A673 (cell line): ENCODE measurements at regions not wholly inside any gene's neighbourhood (a gene's known extent, or its start where the extent isn't known, plus 50 kb on each side); places are given as distances from the start of the nearest gene placed in this dataset.

Source experiments
- BruUV-seq: library from RNA; stranded (reverse); fragments of 400-500 nt; replicated peaks from 2 replicates; lab custom pipeline; 2021; lab: Mats Ljungman, UMichigan
- CTCF ChIA-PET: fragments of 300-600 bp; sonication (Branson Sonifier 250); formaldehyde crosslinking; loops from one replicate; lab custom pipeline; 2022; ENCODE audit warnings: antibody characterized with exemption; lab: Charles Lee
- POLR2A ChIA-PET: fragments of 300-600 bp; sonication (Branson Sonifier 250); formaldehyde crosslinking; loops from one replicate; lab custom pipeline; 2022; ENCODE audit warnings: antibody characterized with exemption; ENCODE audit not compliant: low non-redundant PET; lab: Charles Lee
- DNase-seq: peaks from one replicate; pipeline ENCODE4 v3.0.0-alpha.2; 2015; ENCODE audit warnings: low spot score
- H3K27ac ChIP-seq: fragments of 200-600 bp; sonication (generic); 2 replicates; pipeline ENCODE4 v1.5.1; 2016; ENCODE audit warnings: mixed run types, low read depth, mild to moderate bottlenecking, mixed read lengths, antibody characterized with exemption, low read length; ENCODE audit not compliant: poor library complexity, severe bottlenecking
- H3K27me3 ChIP-seq: fragments of 200-600 bp; sonication (generic); replicated peaks from 2 replicates; pipeline ENCODE4 v1.6.1; 2017; ENCODE audit warnings: mixed run types, low read depth, mild to moderate bottlenecking, mixed read lengths, antibody characterized with exemption, low read length; ENCODE audit not compliant: insufficient read depth, poor library complexity
- H3K36me3 ChIP-seq: fragments of 200-600 bp; sonication (generic); 2 replicates; pipeline ENCODE4 v1.6.1; 2016; ENCODE audit warnings: mixed run types, mild to moderate bottlenecking, mixed read lengths, antibody characterized with exemption, low read length; ENCODE audit not compliant: insufficient read depth, poor library complexity, severe bottlenecking
- H3K4me1 ChIP-seq: fragments of 200-600 bp; sonication (generic); 2 replicates; pipeline ENCODE4 v1.6.1; 2017; ENCODE audit warnings: mixed run types, mild to moderate bottlenecking, mixed read lengths, antibody characterized with exemption, low read length; ENCODE audit not compliant: insufficient read depth, poor library complexity, severe bottlenecking
- H3K4me3 ChIP-seq: fragments of 200-600 bp; sonication (generic); 2 replicates; pipeline ENCODE4 v1.5.1; 2016; ENCODE audit warnings: low read depth, mixed run types, mild to moderate bottlenecking, mixed read lengths, low read length; ENCODE audit not compliant: poor library complexity, severe bottlenecking
- H3K9me3 ChIP-seq: fragments of 200-600 bp; sonication (generic); 2 replicates; pipeline ENCODE4 v1.6.1; 2016; ENCODE audit warnings: mixed run types, low read depth, mild to moderate bottlenecking, mixed read lengths, antibody characterized with exemption, low read length; ENCODE audit not compliant: poor library complexity, severe bottlenecking
- EZH2 ChIP-seq: fragments of 200-600 bp; sonication (generic); IDR thresholded peaks from 2 replicates; pipeline ENCODE4 v1.6.1; 2017; ENCODE audit warnings: borderline replicate concordance, low read depth, mild to moderate bottlenecking, mixed read lengths, antibody characterized with exemption, low read length; ENCODE audit not compliant: poor library complexity, severe bottlenecking
- intact Hi-C: fragments of 100-400 bp; cut with micrococcal nuclease; formaldehyde crosslinking; loops from one replicate; pipeline ENCODE4 v1.10.0; 2022; ENCODE audit not compliant: unreplicated experiment
- TF ChIP-seq, protein P1 (sequence below): fragments of 300-800, 200-600 bp; sonication (generic); conservative IDR thresholded peaks from 2 replicates; pipeline ENCODE4 v1.5.1; 2017; ENCODE audit warnings: low read depth, mild to moderate bottlenecking, antibody characterized with exemption, low read length, moderate library complexity, mixed read lengths

DNA sequence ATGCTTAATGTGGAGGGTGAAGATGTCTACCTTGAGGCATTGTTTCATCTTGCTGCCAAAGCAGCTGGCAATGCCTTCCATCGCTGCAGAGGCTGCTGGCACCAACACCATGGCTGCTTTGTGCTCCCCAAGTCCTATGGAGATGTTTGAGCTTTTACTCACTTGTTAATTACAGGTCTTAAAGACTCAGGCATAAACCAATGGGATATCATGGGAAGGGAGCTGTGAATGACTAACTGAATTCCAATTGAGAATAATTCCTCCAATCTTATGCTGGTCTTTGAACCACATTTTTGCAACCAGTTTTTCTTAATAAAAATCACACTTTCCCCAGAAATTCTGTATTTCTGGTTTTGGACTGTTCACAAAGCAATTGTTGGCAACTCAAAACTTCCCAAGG, 762.0 kb downstream of the GBE1 start:
- peaks cover 40% of the 10 kb centered on the region for H3K27me3 ChIP-seq
- no peaks in the 10 kb centered on the region for H3K9me3 ChIP-seq
- TF ChIP-seq, protein P1, sequence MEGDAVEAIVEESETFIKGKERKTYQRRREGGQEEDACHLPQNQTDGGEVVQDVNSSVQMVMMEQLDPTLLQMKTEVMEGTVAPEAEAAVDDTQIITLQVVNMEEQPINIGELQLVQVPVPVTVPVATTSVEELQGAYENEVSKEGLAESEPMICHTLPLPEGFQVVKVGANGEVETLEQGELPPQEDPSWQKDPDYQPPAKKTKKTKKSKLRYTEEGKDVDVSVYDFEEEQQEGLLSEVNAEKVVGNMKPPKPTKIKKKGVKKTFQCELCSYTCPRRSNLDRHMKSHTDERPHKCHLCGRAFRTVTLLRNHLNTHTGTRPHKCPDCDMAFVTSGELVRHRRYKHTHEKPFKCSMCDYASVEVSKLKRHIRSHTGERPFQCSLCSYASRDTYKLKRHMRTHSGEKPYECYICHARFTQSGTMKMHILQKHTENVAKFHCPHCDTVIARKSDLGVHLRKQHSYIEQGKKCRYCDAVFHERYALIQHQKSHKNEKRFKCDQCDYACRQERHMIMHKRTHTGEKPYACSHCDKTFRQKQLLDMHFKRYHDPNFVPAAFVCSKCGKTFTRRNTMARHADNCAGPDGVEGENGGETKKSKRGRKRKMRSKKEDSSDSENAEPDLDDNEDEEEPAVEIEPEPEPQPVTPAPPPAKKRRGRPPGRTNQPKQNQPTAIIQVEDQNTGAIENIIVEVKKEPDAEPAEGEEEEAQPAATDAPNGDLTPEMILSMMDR = no peak
- TF ChIP-seq EZH2 = no peak
- ChIA-PET POLR2A (no interaction called here), CTCF (no interaction called here)
- H3K4me1 ChIP-seq = no peaks in the 10 kb centered on the region
- no peak for DNase-seq
- H3K36me3 ChIP-seq = no peaks in the 10 kb centered on the region
- H3K27ac ChIP-seq = no peak overlapping the region
- no peak overlapping the region for H3K4me3 ChIP-seq
- no TSS peak for BruUV-seq
- intact Hi-C loops = no loop called here

DNA sequence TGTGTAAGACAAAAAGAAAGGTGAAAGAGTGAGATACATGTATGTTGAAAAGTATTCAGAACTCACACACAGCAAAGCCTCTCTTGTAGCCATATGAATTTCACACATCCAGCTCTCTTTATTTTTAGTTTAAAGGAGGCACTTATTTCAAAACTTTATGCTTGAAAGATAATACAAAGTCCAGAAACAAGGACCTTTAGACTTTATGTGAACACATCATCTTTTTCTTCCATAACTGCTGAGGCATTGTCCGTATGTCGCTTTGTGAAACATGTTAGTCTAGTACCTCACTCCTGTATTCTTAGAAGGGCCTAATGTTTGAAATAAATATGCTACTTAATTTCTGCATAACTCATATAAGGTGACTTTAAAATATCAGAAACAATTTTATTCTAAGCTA, 763.4 kb downstream of the GBE1 start:
- ChIA-PET CTCF (no interaction called here), POLR2A (no interaction called here)
- Histone ChIP-seq H3K27ac (no peak overlapping the region), H3K4me3 (no peak overlapping the region), H3K4me1 (no peaks in the 10 kb centered on the region), H3K36me3 (no peaks in the 10 kb centered on the region), H3K9me3 (no peaks in the 10 kb centered on the region), H3K27me3 (peaks cover 40% of the 10 kb centered on the region)
- intact Hi-C loops = no loop called here
- no TSS peak for BruUV-seq
- no peak for DNase-seq
- no peak for TF ChIP-seq EZH2
- TF ChIP-seq, protein P1 = no peak

DNA sequence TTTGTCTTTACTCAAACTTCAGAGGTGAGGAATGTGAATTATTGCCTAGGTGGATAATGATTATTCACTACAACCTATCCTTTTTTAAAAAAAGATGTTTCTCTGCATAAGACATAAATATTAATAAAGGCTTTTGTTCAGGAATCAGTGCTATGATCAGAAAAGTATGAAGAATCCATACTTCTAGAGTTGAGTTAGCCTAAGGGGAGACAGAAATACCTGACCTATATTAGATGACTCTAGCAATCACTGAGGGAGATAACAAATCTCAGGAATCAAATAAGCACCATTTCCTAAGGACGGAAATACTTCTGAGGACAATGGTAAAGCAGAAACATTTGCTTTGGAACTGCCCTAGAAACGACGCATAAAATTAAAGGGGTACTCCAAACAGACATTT, 763.8 kb downstream of the GBE1 start:
- intact Hi-C loops = no loop called here
- no peak for DNase-seq

More for the DNA sequence above, 763.8 kb downstream of the GBE1 start:
- Histone ChIP-seq H3K27me3 (peaks cover 37% of the 10 kb centered on the region), H3K36me3 (no peaks in the 10 kb centered on the region), H3K4me1 (no peaks in the 10 kb centered on the region), H3K27ac (no peak overlapping the region), H3K4me3 (no peak overlapping the region), H3K9me3 (no peaks in the 10 kb centered on the region)
- CTCF ChIA-PET = no interaction called here
- POLR2A ChIA-PET = no interaction called here
- no TSS peak for BruUV-seq
- TF ChIP-seq EZH2 = no peak
- TF ChIP-seq, protein P1 = no peak
